B cell (primary cell): ENCODE measurements at regions not wholly inside any gene's neighbourhood (a gene's known extent, or its start where the extent isn't known, plus 50 kb on each side); places are given as distances from the start of the nearest gene placed in this dataset.

Experiments
- ATAC-seq: fragments of 200-7000 bp; cut with Tn5 transposase; one replicate; pipeline ENCODE4 v1.10.0; 2021; ENCODE audit warnings: low read depth, mild to moderate bottlenecking, moderate number of reproducible peaks, moderate library complexity
- CTCF ChIA-PET: fragments of 350-600 bp; sonication (Branson Sonifier 250); formaldehyde crosslinking; loops from one replicate; lab custom pipeline; 2021; ENCODE audit warnings: antibody characterized with exemption, inconsistent platforms; lab: Charles Lee
- POLR2A ChIA-PET: fragments of 350-600 bp; sonication (Branson Sonifier 250); formaldehyde crosslinking; loops from one replicate; lab custom pipeline; 2021; ENCODE audit warnings: antibody characterized with exemption; lab: Charles Lee
- DNase-seq: peaks from one replicate; pipeline ENCODE4 v3.0.0; 2013
- H2AFZ ChIP-seq: 2 replicates; pipeline ENCODE4 v1.6.1; 2012; ENCODE audit warnings: mild to moderate bottlenecking, low read depth, low read length; ENCODE audit not compliant: insufficient read depth, poor library complexity, severe bottlenecking
- H3K27ac ChIP-seq, 2 donors: 1 replicate in 1 of 2; 2 replicates in 1 of 2; pipeline ENCODE4 v1.5.1; 2012 to 2013; ENCODE audit warnings: low read length in 2 of 2, mild to moderate bottlenecking in 2 of 2, moderate library complexity in 1 of 2
- H3K27me3 ChIP-seq, 4 experiments: fragments of 200-600 bp in 1 of 4; sonication (generic) in 1 of 4; replicated peaks in 1 of 4; 1 replicate in 2 of 4; 2 replicates in 2 of 4; pipeline versions ENCODE4 v1.6.1 to v1.7.0; 2013 to 2016; ENCODE audit warnings: low read length in 3 of 4, mild to moderate bottlenecking in 2 of 4, mixed read lengths in 1 of 4, moderate library complexity in 1 of 4; ENCODE audit not compliant: insufficient read depth in 4 of 4, control insufficient read depth in 3 of 4; ENCODE audit errors: control extremely low read depth in 1 of 4
- H3K36me3 ChIP-seq, 2 experiments: replicated peaks in 1 of 2; 1 replicate in 1 of 2; 2 replicates in 1 of 2; pipeline versions ENCODE4 v1.6.1 to v1.7.1; 2013; ENCODE audit warnings: low read length in 1 of 2; ENCODE audit not compliant: insufficient read depth in 2 of 2, control insufficient read depth in 1 of 2; ENCODE audit errors: control extremely low read depth in 1 of 2, extremely low read depth in 1 of 2
- H3K4me1 ChIP-seq, 2 donors: fragments of 200-600 bp in 1 of 2; sonication (generic) in 1 of 2; 1 replicate in 1 of 2; 2 replicates in 1 of 2; pipeline versions ENCODE4 v1.5.1 to v1.6.1; 2013 to 2017; ENCODE audit warnings: low read length in 2 of 2; ENCODE audit not compliant: control insufficient read depth in 2 of 2, insufficient read depth in 2 of 2
- H3K4me2 ChIP-seq: replicated peaks from 2 replicates; pipeline ENCODE3; 2012; ENCODE audit warnings: mild to moderate bottlenecking, low read depth, low read length; ENCODE audit not compliant: poor library complexity, severe bottlenecking
- H3K4me3 ChIP-seq, 5 experiments: fragments of 200-600 bp in 1 of 5; sonication (generic) in 1 of 5; 1 replicate in 3 of 5; 2 replicates in 2 of 5; pipeline versions ENCODE4 v1.5.1 to v1.7.0; 2011 to 2016; ENCODE audit warnings: low read length in 4 of 5, mild to moderate bottlenecking in 4 of 5, low read depth in 2 of 5, control low read depth in 1 of 5, moderate library complexity in 1 of 5; ENCODE audit not compliant: insufficient read depth in 1 of 5; ENCODE audit errors: control extremely low read depth in 1 of 5, extremely low read depth in 1 of 5
- H3K79me2 ChIP-seq: fragments of 200-600 bp; sonication (generic); one replicate; pipeline ENCODE4 v1.6.0; 2016; ENCODE audit warnings: low read length; ENCODE audit not compliant: control insufficient read depth, insufficient read depth
- H3K9ac ChIP-seq: fragments of 200-600 bp; sonication (generic); 2 replicates; pipeline ENCODE4 v1.6.1; 2017; ENCODE audit warnings: mild to moderate bottlenecking, low read length, moderate library complexity
- H3K9me3 ChIP-seq, 3 donors: one replicate each; pipeline versions ENCODE4 v1.6.1 to v1.7.1; 2013; ENCODE audit warnings: low read length in 2 of 3; ENCODE audit not compliant: control insufficient read depth in 2 of 3, insufficient read depth in 1 of 3; ENCODE audit errors: control extremely low read depth in 1 of 3
- H4K20me1 ChIP-seq: 2 replicates; pipeline ENCODE4 v1.6.0; 2012; ENCODE audit warnings: mild to moderate bottlenecking, low read length; ENCODE audit not compliant: insufficient read depth, control insufficient read depth, poor library complexity, severe bottlenecking
- H3K27ac Mint-ChIP-seq: one replicate; pipeline ENCODE4 v1.8.0; 2021; ENCODE audit warnings: mixed read lengths
- H3K27me3 Mint-ChIP-seq: one replicate; pipeline ENCODE4 v1.8.0; 2021; ENCODE audit warnings: mixed read lengths
- H3K4me1 Mint-ChIP-seq: one replicate; pipeline ENCODE4 v1.8.0; 2021; ENCODE audit warnings: mixed read lengths
- H3K4me3 Mint-ChIP-seq: one replicate; pipeline ENCODE4 v1.8.0; 2021; ENCODE audit warnings: mixed read lengths
- H3K9me3 Mint-ChIP-seq: one replicate; pipeline ENCODE4 v1.8.0; 2022; ENCODE audit warnings: mixed read lengths; ENCODE audit not compliant: insufficient read depth
- EZH2 ChIP-seq: IDR thresholded peaks from 2 replicates; pipeline ENCODE4 v1.6.1; 2012; ENCODE audit warnings: borderline replicate concordance, low read depth, mild to moderate bottlenecking, moderate library complexity, low read length; ENCODE audit not compliant: insufficient read depth, poor library complexity, severe bottlenecking
- WGBS: methylation state at CpG from one replicate; pipeline ENCODE4 v1.1.5; 2013; ENCODE audit warnings: missing lambda C conversion rate; ENCODE audit not compliant: insufficient coverage; 5-methylcytosine and 5-hydroxymethylcytosine counted together
- intact Hi-C: fragments of 100-400 bp; cut with micrococcal nuclease; formaldehyde crosslinking; loops from one replicate; pipeline ENCODE4 v1.10.0; 2022
- TF ChIP-seq, protein P1 (sequence below): fragments of 200-600 bp; IDR thresholded peaks from one replicate; pipeline ENCODE4 v1.8.0; 2022; ENCODE audit warnings: antibody characterized with exemption, mild to moderate bottlenecking

DNA sequence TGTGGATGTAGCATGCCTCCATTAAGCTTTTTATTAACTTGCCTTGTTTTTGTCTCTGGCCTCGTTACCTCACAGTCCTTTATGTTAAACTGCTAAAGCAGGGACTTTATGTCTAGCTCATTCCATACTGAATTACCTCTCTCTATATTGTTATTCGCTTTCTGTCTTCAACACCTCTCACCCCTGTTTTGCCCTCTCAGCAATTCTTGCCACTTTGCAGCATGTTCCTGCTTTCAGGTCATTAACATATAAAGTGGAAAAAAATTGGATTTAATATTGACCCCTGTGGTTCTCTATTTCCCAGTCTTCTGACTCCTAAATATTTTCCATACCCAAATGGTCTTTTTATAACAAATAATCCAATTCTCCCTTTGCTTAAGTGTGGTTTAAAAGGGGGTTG lies 810.4 kb upstream of the KIF2B start:
- Histone ChIP-seq H3K36me3 (no peaks in the 10 kb centered on the region), H3K27me3 (no peaks in the 10 kb centered on the region), H3K4me1 (no peaks in the 10 kb centered on the region), H3K4me2 (no peak overlapping the region), H3K4me3 (no peak overlapping the region), H3K9ac (no peak overlapping the region), H3K27ac (no peak overlapping the region), H3K79me2 (no peaks in the 10 kb centered on the region), H2AFZ (no peak overlapping the region), H4K20me1 (no peaks in the 10 kb centered on the region), H3K9me3 (no peaks in the 10 kb centered on the region)
- H3K4me3 Mint-ChIP-seq = no peak overlapping the region
- H3K27me3 Mint-ChIP-seq = no peaks in the 10 kb centered on the region
- 71% methylated on average over 1 of the region's 2 CpGs for WGBS
- no peak overlapping the region for H3K27ac Mint-ChIP-seq
- DNase-seq (no peak), ATAC-seq (no peak)
- POLR2A ChIA-PET = no interaction called here
- H3K9me3 Mint-ChIP-seq = peaks cover 3% of the 10 kb centered on the region
- intact Hi-C loops = no loop called here
- TF ChIP-seq, protein P1, sequence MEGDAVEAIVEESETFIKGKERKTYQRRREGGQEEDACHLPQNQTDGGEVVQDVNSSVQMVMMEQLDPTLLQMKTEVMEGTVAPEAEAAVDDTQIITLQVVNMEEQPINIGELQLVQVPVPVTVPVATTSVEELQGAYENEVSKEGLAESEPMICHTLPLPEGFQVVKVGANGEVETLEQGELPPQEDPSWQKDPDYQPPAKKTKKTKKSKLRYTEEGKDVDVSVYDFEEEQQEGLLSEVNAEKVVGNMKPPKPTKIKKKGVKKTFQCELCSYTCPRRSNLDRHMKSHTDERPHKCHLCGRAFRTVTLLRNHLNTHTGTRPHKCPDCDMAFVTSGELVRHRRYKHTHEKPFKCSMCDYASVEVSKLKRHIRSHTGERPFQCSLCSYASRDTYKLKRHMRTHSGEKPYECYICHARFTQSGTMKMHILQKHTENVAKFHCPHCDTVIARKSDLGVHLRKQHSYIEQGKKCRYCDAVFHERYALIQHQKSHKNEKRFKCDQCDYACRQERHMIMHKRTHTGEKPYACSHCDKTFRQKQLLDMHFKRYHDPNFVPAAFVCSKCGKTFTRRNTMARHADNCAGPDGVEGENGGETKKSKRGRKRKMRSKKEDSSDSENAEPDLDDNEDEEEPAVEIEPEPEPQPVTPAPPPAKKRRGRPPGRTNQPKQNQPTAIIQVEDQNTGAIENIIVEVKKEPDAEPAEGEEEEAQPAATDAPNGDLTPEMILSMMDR = no peak
- no peak for TF ChIP-seq EZH2
- no peaks in the 10 kb centered on the region for H3K4me1 Mint-ChIP-seq
- CTCF ChIA-PET = no interaction called here

DNA sequence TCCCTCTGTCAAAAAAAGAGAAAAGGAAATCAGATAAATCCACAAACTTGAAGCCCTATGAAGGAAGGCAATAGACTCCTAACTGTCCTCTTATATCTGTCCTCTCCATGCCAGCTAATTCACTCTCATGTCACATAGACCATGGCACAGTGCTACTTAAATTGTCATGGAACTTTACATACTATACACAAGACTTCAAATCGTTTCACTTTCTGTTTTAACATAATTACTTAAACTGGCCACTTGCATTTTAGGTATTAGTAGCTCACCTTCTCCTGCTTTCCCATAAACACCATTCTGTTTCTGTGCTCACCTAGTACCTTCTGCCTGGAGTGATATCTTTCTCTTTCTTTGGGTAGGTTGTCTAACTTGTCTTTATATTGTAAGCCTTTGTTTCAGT lies 816.7 kb upstream of the KIF2B start:
- WGBS = 80% methylated on average over 1 of the region's 1 CpG
- ChIA-PET POLR2A (no interaction called here), CTCF (no interaction called here)
- no peak overlapping the region for H3K27ac ChIP-seq
- H3K9me3 ChIP-seq = no peaks in the 10 kb centered on the region
- Mint-ChIP-seq H3K9me3 (no peaks in the 10 kb centered on the region), H3K4me1 (no peaks in the 10 kb centered on the region), H3K27ac (no peak overlapping the region), H3K4me3 (no peak overlapping the region), H3K27me3 (no peaks in the 10 kb centered on the region)
- no peaks in the 10 kb centered on the region for H3K27me3 ChIP-seq
- no peak overlapping the region for H2AFZ ChIP-seq
- DNase-seq (no peak), ATAC-seq (no peak)
- no peaks in the 10 kb centered on the region for H3K79me2 ChIP-seq
- H3K4me2 ChIP-seq = no peak overlapping the region
- H3K4me3 ChIP-seq = no peak overlapping the region
- no peaks in the 10 kb centered on the region for H3K36me3 ChIP-seq
- H3K9ac ChIP-seq = no peak overlapping the region
- no peaks in the 10 kb centered on the region for H3K4me1 ChIP-seq
- H4K20me1 ChIP-seq = no peaks in the 10 kb centered on the region
- intact Hi-C loops = no loop called here
- no peak for TF ChIP-seq EZH2
- TF ChIP-seq, protein P1 = no peak
